Mesendoderm (in vitro differentiated cells): ENCODE measurements at regions not wholly inside any gene's neighbourhood (a gene's known extent, or its start where the extent isn't known, plus 50 kb on each side); places are given as distances from the start of the nearest gene placed in this dataset.

Source experiments
- DNase-seq: peaks from one replicate; pipeline ENCODE4 v3.0.0; 2013
- H2AK5ac ChIP-seq: 2 replicates; pipeline ENCODE4 v1.6.1; 2013; ENCODE audit warnings: low read length, inconsistent platforms
- H2BK120ac ChIP-seq: 2 replicates; pipeline ENCODE4 v1.6.1; 2013; ENCODE audit warnings: low read depth, mild to moderate bottlenecking, low read length, moderate library complexity, mixed read lengths
- H2BK15ac ChIP-seq: replicated peaks from 2 replicates; pipeline ENCODE4 v1.6.1; 2013; ENCODE audit warnings: low read depth, mild to moderate bottlenecking, moderate library complexity
- H2BK5ac ChIP-seq: 2 replicates; pipeline ENCODE4 v1.6.1; 2013; ENCODE audit warnings: low read length, inconsistent platforms
- H3K18ac ChIP-seq: 2 replicates; pipeline ENCODE4 v1.6.1; 2013; ENCODE audit warnings: mild to moderate bottlenecking, low read length, mixed read lengths
- H3K23ac ChIP-seq: one replicate; pipeline ENCODE4 v1.6.1; 2013; ENCODE audit warnings: low read length
- H3K27ac ChIP-seq: 2 replicates; pipeline ENCODE4 v1.5.1; 2013; ENCODE audit warnings: low read depth, mild to moderate bottlenecking, inconsistent platforms, low read length, moderate library complexity
- H3K27me3 ChIP-seq: 2 replicates; pipeline ENCODE4 v1.6.1; 2013; ENCODE audit warnings: low read length, control low read depth, mild to moderate bottlenecking, inconsistent platforms; ENCODE audit not compliant: insufficient read depth, poor library complexity
- H3K36me3 ChIP-seq: 2 replicates; pipeline ENCODE4 v1.6.1; 2013; ENCODE audit warnings: low read length, inconsistent platforms; ENCODE audit not compliant: control insufficient read depth, insufficient read depth
- H3K4ac ChIP-seq: one replicate; pipeline ENCODE4 v1.6.1; 2013; ENCODE audit warnings: low read depth, mild to moderate bottlenecking, low read length, moderate library complexity
- H3K4me1 ChIP-seq: 2 replicates; pipeline ENCODE4 v1.6.1; 2013; ENCODE audit warnings: low read depth, low read length, inconsistent platforms; ENCODE audit not compliant: control insufficient read depth
- H3K4me2 ChIP-seq: 2 replicates; pipeline ENCODE4 v1.6.1; 2013; ENCODE audit warnings: low read length
- H3K4me3 ChIP-seq: 2 replicates; pipeline ENCODE4 v1.5.1; 2013; ENCODE audit warnings: mild to moderate bottlenecking, low read length
- H3K56ac ChIP-seq: one replicate; pipeline ENCODE4 v1.6.1; 2013; ENCODE audit warnings: low read length
- H3K79me1 ChIP-seq: 2 replicates; pipeline ENCODE4 v1.6.1; 2013; ENCODE audit warnings: low read length, inconsistent platforms
- H3K79me2 ChIP-seq: 2 replicates; pipeline ENCODE4 v1.6.1; 2013; ENCODE audit warnings: mild to moderate bottlenecking, low read length; ENCODE audit not compliant: control insufficient read depth, insufficient read depth
- H3K9ac ChIP-seq: 2 replicates; pipeline ENCODE4 v1.6.1; 2013; ENCODE audit warnings: low read length, inconsistent platforms
- H4K5ac ChIP-seq: one replicate; pipeline ENCODE4 v1.6.1; 2013; ENCODE audit warnings: low read length
- H4K8ac ChIP-seq: one replicate; pipeline ENCODE4 v1.6.1; 2013; ENCODE audit warnings: low read depth, mild to moderate bottlenecking, control low read depth, low read length, moderate library complexity
- whole genome bisulfite sequencing: extraction: QIAGEN DNeasy Blood & Tissue Kit; methylation state at CpG from one replicate; pipeline ENCODE4 v1.1.7; 2013; ENCODE audit warnings: low lambda C conversion rate, missing lambda C conversion rate; ENCODE audit not compliant: insufficient coverage; ENCODE audit errors: extremely low coverage; 5-methylcytosine and 5-hydroxymethylcytosine counted together

- no peak overlapping the region for H3K4me2 ChIP-seq
- no peaks in the 10 kb centered on the region for H3K79me1 ChIP-seq
- no peak overlapping the region for H3K27ac ChIP-seq
- H2BK120ac ChIP-seq, result no peak overlapping the region
- H3K9ac ChIP-seq, result no peak overlapping the region
- no peaks in the 10 kb centered on the region for H3K27me3 ChIP-seq
- H3K56ac ChIP-seq, result no peak overlapping the region
- no peak overlapping the region for H3K4me3 ChIP-seq
- H3K4ac ChIP-seq, result no peak overlapping the region
- H2BK15ac ChIP-seq, result no peak overlapping the region
- no peaks in the 10 kb centered on the region for H3K4me1 ChIP-seq
- no peak overlapping the region for H2BK5ac ChIP-seq
- no peak overlapping the region for H3K18ac ChIP-seq
- no peaks in the 10 kb centered on the region for H3K79me2 ChIP-seq
- DNase-seq, result no peak
- no peak overlapping the region for H4K8ac ChIP-seq
- no peaks in the 10 kb centered on the region for H3K36me3 ChIP-seq
- no peak overlapping the region for H2AK5ac ChIP-seq
- no peak overlapping the region for H3K23ac ChIP-seq
- no peak overlapping the region for H4K5ac ChIP-seq
Observed at GRCh38 chr17:71387456-71387855, 733.4 kb upstream of the SOX9 start.

- Histone ChIP-seq H3K9ac (no peak overlapping the region), H3K4me3 (no peak overlapping the region), H3K79me2 (no peaks in the 10 kb centered on the region), H4K5ac (no peak overlapping the region), H3K4me2 (no peak overlapping the region), H3K36me3 (no peaks in the 10 kb centered on the region), H3K27ac (no peak overlapping the region), H2BK15ac (no peak overlapping the region), H3K79me1 (no peaks in the 10 kb centered on the region), H3K4ac (no peak overlapping the region), H2BK5ac (no peak overlapping the region), H4K8ac (no peak overlapping the region), H2AK5ac (no peak overlapping the region), H3K4me1 (no peaks in the 10 kb centered on the region), H2BK120ac (no peak overlapping the region), H3K18ac (no peak overlapping the region), H3K27me3 (no peaks in the 10 kb centered on the region), H3K23ac (no peak overlapping the region), H3K56ac (no peak overlapping the region)
- WGBS, result no CpG with 5 or more reads among the region's 4 CpGs
- no peak for DNase-seq
Observed at GRCh38 chr17:71392715-71393567, 727.9 kb upstream of the SOX9 start.

- Histone ChIP-seq H3K79me2 (no peaks in the 10 kb centered on the region), H2BK15ac (no peak overlapping the region), H3K9ac (no peak overlapping the region), H3K18ac (no peak overlapping the region), H4K8ac (no peak overlapping the region), H3K4ac (no peak overlapping the region), H3K36me3 (no peaks in the 10 kb centered on the region), H3K56ac (no peak overlapping the region), H2BK5ac (no peak overlapping the region), H4K5ac (no peak overlapping the region), H3K79me1 (no peaks in the 10 kb centered on the region), H3K4me2 (no peak overlapping the region), H3K4me3 (no peak overlapping the region), H2BK120ac (no peak overlapping the region), H3K27ac (no peak overlapping the region), H3K27me3 (no peaks in the 10 kb centered on the region), H3K23ac (no peak overlapping the region), H3K4me1 (peaks cover 6% of the 10 kb centered on the region), H2AK5ac (no peak overlapping the region)
- DNase-seq, result no peak
- WGBS, result no CpG with 5 or more reads among the region's 2 CpGs
Observed at GRCh38 chr17:71395901-71396300, 724.9 kb upstream of the SOX9 start.

GRCh38 chr17:71396711-71397110 lies 724.1 kb upstream of the SOX9 start:
- no peak overlapping the region for H3K27ac ChIP-seq
- no peak overlapping the region for H3K18ac ChIP-seq
- DNase-seq, result peak; percentile 51
- H3K56ac ChIP-seq, result no peak overlapping the region
- H3K4me2 ChIP-seq, result no peak overlapping the region
- H3K9ac ChIP-seq, result no peak overlapping the region
- H2AK5ac ChIP-seq, result no peak overlapping the region
- no peak overlapping the region for H2BK120ac ChIP-seq
- H3K4ac ChIP-seq, result no peak overlapping the region
- H2BK15ac ChIP-seq, result no peak overlapping the region
- H2BK5ac ChIP-seq, result no peak overlapping the region
- no peaks in the 10 kb centered on the region for H3K79me1 ChIP-seq
- no peak overlapping the region for H3K4me3 ChIP-seq
- WGBS, result no CpG with 5 or more reads among the region's 3 CpGs
- peaks cover 6% of the 10 kb centered on the region for H3K4me1 ChIP-seq
- H3K27me3 ChIP-seq, result no peaks in the 10 kb centered on the region
- H4K5ac ChIP-seq, result no peak overlapping the region
- H4K8ac ChIP-seq, result no peak overlapping the region
- H3K23ac ChIP-seq, result no peak overlapping the region
- no peaks in the 10 kb centered on the region for H3K36me3 ChIP-seq
- H3K79me2 ChIP-seq, result no peaks in the 10 kb centered on the region

GRCh38 chr17:71398025-71398424 lies 722.8 kb upstream of the SOX9 start:
- no peak overlapping the region for H3K4me3 ChIP-seq
- H3K4me1 ChIP-seq, result peaks cover 7% of the 10 kb centered on the region
- no peak overlapping the region for H3K56ac ChIP-seq
- H4K5ac ChIP-seq, result no peak overlapping the region
- no peak overlapping the region for H2BK120ac ChIP-seq
- WGBS, result no CpG with 5 or more reads among the region's 2 CpGs
- no peaks in the 10 kb centered on the region for H3K27me3 ChIP-seq
- H3K36me3 ChIP-seq, result no peaks in the 10 kb centered on the region
- no peaks in the 10 kb centered on the region for H3K79me2 ChIP-seq
- H3K4me2 ChIP-seq, result no peak overlapping the region
- no peak overlapping the region for H3K4ac ChIP-seq
- no peak overlapping the region for H3K18ac ChIP-seq
- no peak overlapping the region for H2BK15ac ChIP-seq
- DNase-seq, result no peak
- H3K79me1 ChIP-seq, result no peaks in the 10 kb centered on the region
- no peak overlapping the region for H4K8ac ChIP-seq
- H3K27ac ChIP-seq, result no peak overlapping the region
- no peak overlapping the region for H2BK5ac ChIP-seq
- no peak overlapping the region for H3K23ac ChIP-seq
- no peak overlapping the region for H3K9ac ChIP-seq
- H2AK5ac ChIP-seq, result no peak overlapping the region

GRCh38 chr17:71398800-71399219 lies 722.0 kb upstream of the SOX9 start:
- Histone ChIP-seq H2BK120ac (no peak overlapping the region), H3K56ac (no peak overlapping the region), H2AK5ac (no peak overlapping the region), H3K23ac (no peak overlapping the region), H3K27ac (no peak overlapping the region), H3K36me3 (no peaks in the 10 kb centered on the region), H3K4me3 (no peak overlapping the region), H3K18ac (no peak overlapping the region), H3K4me1 (peaks cover 9% of the 10 kb centered on the region), H2BK5ac (no peak overlapping the region), H4K8ac (no peak overlapping the region), H3K4ac (no peak overlapping the region), H3K79me1 (no peaks in the 10 kb centered on the region), H3K4me2 (no peak overlapping the region), H3K79me2 (no peaks in the 10 kb centered on the region), H3K9ac (no peak overlapping the region), H2BK15ac (no peak overlapping the region), H3K27me3 (no peaks in the 10 kb centered on the region), H4K5ac (no peak overlapping the region)
- WGBS, result no CpG with 5 or more reads among the region's 4 CpGs
- peak; percentile 70 for DNase-seq
